GM21360 (cell line): ENCODE measurements at regions not wholly inside any gene's neighbourhood (a gene's known extent, or its start where the extent isn't known, plus 50 kb on each side); places are given as distances from the start of the nearest gene placed in this dataset.
"Not testable (repeated sequence)": the region's sequence is repeated elsewhere in the genome, so short reads cannot be mapped to it uniquely, and the experiment has no call there.

Experiments used
- ATAC-seq: cut with Tn5 transposase; IDR thresholded peaks from one replicate; pipeline ENCODE4 v1.9.1; 2021; ENCODE audit warnings: mild to moderate bottlenecking, moderate library complexity; ENCODE audit not compliant: unreplicated experiment

GRCh38 chr2:406876-407275 is 119.0 kb upstream of the ALKAL2 start:
- no peak for ATAC-seq

- no peak for ATAC-seq
Measured at GRCh38 chr2:406231-406630, 118.3 kb upstream of the ALKAL2 start.

- no peak for ATAC-seq
Measured at GRCh38 chr2:404581-404980, 116.7 kb upstream of the ALKAL2 start.

- ATAC-seq, result no peak
Measured at GRCh38 chr2:403682-404081, 115.8 kb upstream of the ALKAL2 start.

GRCh38 chr2:402721-403120 is 114.8 kb upstream of the ALKAL2 start:
- ATAC-seq, result no peak

- no peak for ATAC-seq
Measured at GRCh38 chr2:402206-402605, 114.3 kb upstream of the ALKAL2 start.

GRCh38 chr2:401019-401679 is 113.3 kb upstream of the ALKAL2 start:
- ATAC-seq, result no peak

GRCh38 chr2:397926-398325 is 110.0 kb upstream of the ALKAL2 start:
- no peak for ATAC-seq

GRCh38 chr2:397521-397920 is 109.6 kb upstream of the ALKAL2 start:
- no peak for ATAC-seq

GRCh38 chr2:396903-397302 is 109.0 kb upstream of the ALKAL2 start:
- no peak for ATAC-seq

- ATAC-seq, result no peak
Measured at GRCh38 chr2:395886-396285, 108.0 kb upstream of the ALKAL2 start.

GRCh38 chr2:393711-394696 is 106.1 kb upstream of the ALKAL2 start:
- ATAC-seq, result peak; percentile 97

GRCh38 chr2:392926-393280 is 105.0 kb upstream of the ALKAL2 start:
- no peak for ATAC-seq

GRCh38 chr2:392181-392925 is 104.5 kb upstream of the ALKAL2 start:
- ATAC-seq, result no peak

GRCh38 chr2:391696-392095 is 103.8 kb upstream of the ALKAL2 start:
- no peak for ATAC-seq

GRCh38 chr2:390959-391358 is 103.1 kb upstream of the ALKAL2 start:
- no peak for ATAC-seq

- ATAC-seq, result not testable (repeated sequence)
Measured at GRCh38 chr2:389985-390384, 102.1 kb upstream of the ALKAL2 start.

- not testable (repeated sequence) for ATAC-seq
Measured at GRCh38 chr2:388752-389151, 100.9 kb upstream of the ALKAL2 start.

GRCh38 chr2:387980-388421 is 100.1 kb upstream of the ALKAL2 start:
- no peak for ATAC-seq

- ATAC-seq, result no peak
Measured at GRCh38 chr2:386406-387103, 98.7 kb upstream of the ALKAL2 start.

- ATAC-seq, result no peak
Measured at GRCh38 chr2:385785-386184, 97.9 kb upstream of the ALKAL2 start.
